HepG2 (cell line): ENCODE measurements at regions not wholly inside any gene's neighbourhood (a gene's known extent, or its start where the extent isn't known, plus 50 kb on each side); places are given as distances from the start of the nearest gene placed in this dataset.
A peak's percentile ranks its signal among the peaks of the same experiment; 100 is the strongest.

Source experiments
- ARNT ChIP-seq: fragments of 450-650 bp; IDR thresholded peaks from 2 replicates; pipeline ENCODE4 v1.6.1; 2017
- CERS6 ChIP-seq: sonication (generic); formaldehyde crosslinking; IDR thresholded peaks from 2 replicates; pipeline ENCODE4 v1.5.0; 2020; ENCODE audit warnings: missing genetic modification reagents
- ETS1 ChIP-seq: sonication (generic); formaldehyde crosslinking; IDR thresholded peaks from 2 replicates; pipeline ENCODE4 v1.4.0; 2020; ENCODE audit warnings: missing genetic modification reagents
- FLYWCH1 ChIP-seq: sonication (generic); formaldehyde crosslinking; IDR thresholded peaks from 2 replicates; pipeline ENCODE4 v1.8.1; 2023; ENCODE audit warnings: mild to moderate bottlenecking, missing genetic modification reagents
- HOXA9 ChIP-seq: sonication (generic); formaldehyde crosslinking; IDR thresholded peaks from 2 replicates; pipeline ENCODE4 v1.8.1; 2022; ENCODE audit warnings: missing genetic modification reagents, mild to moderate bottlenecking, moderate library complexity, borderline replicate concordance
- KDM2A ChIP-seq: sonication (generic); formaldehyde crosslinking; IDR thresholded peaks from 2 replicates; pipeline ENCODE4 v1.4.0; 2020; ENCODE audit warnings: low read depth, missing genetic modification reagents, borderline replicate concordance
- KLF11 ChIP-seq: IDR thresholded peaks from 2 replicates; pipeline ENCODE4 v1.6.1; 2016; ENCODE audit warnings: missing compliant biosample characterization
- MATR3 ChIP-seq: sonication (generic); formaldehyde crosslinking; IDR thresholded peaks from 2 replicates; pipeline ENCODE4 v1.4.0; 2020; ENCODE audit warnings: missing genetic modification reagents
- MEIS1 ChIP-seq: sonication (generic); formaldehyde crosslinking; IDR thresholded peaks from 2 replicates; pipeline ENCODE4 v1.9.0; 2021; ENCODE audit warnings: mild to moderate bottlenecking, missing genetic modification reagents, moderate library complexity, borderline replicate concordance
- NBN ChIP-seq: fragments of 450-650 bp; conservative IDR thresholded peaks from 2 replicates; pipeline ENCODE4 v1.6.1; 2017
- SMARCE1 ChIP-seq: fragments of 450-650 bp; IDR thresholded peaks from 2 replicates; pipeline ENCODE4 v1.6.1; 2017; ENCODE audit warnings: borderline replicate concordance
- SMC3 ChIP-seq: IDR thresholded peaks from 2 replicates; pipeline ENCODE4 v1.6.1; 2011; ENCODE audit warnings: low read length, improper control_type of control experiment
- SP1 ChIP-seq, 2 experiments: fragments of 450-650 bp in 1 of 2; sonication (generic) in 1 of 2; formaldehyde crosslinking in 1 of 2; IDR thresholded peaks; 2 replicates each; pipeline versions ENCODE4 v1.4.0 to v1.6.1; 2016 to 2020; ENCODE audit warnings: missing genetic modification reagents in 1 of 2
- ZBTB37 ChIP-seq: sonication (generic); formaldehyde crosslinking; IDR thresholded peaks from 2 replicates; pipeline ENCODE4 v1.4.0; 2020; ENCODE audit warnings: mild to moderate bottlenecking, missing genetic modification reagents
- ZNF703 ChIP-seq: sonication (generic); formaldehyde crosslinking; IDR thresholded peaks from 2 replicates; pipeline ENCODE4 v1.5.1; 2020; ENCODE audit warnings: missing genetic modification reagents, mild to moderate bottlenecking, moderate library complexity, borderline replicate concordance
- ZNF772 ChIP-seq: sonication (generic); formaldehyde crosslinking; IDR thresholded peaks from 2 replicates; pipeline ENCODE4 v1.5.0; 2020; ENCODE audit warnings: mild to moderate bottlenecking, missing genetic modification reagents
- ZNF839 ChIP-seq: sonication (generic); formaldehyde crosslinking; IDR thresholded peaks from 2 replicates; pipeline ENCODE4 v1.4.0; 2020; ENCODE audit warnings: missing genetic modification reagents, mild to moderate bottlenecking, borderline replicate concordance
- ZSCAN20 ChIP-seq: sonication (generic); formaldehyde crosslinking; IDR thresholded peaks from 2 replicates; pipeline ENCODE4 v1.4.0; 2020; ENCODE audit warnings: missing genetic modification reagents, mild to moderate bottlenecking, borderline replicate concordance
- TF ChIP-seq, protein P1 (sequence below): sonication (generic); formaldehyde crosslinking; IDR thresholded peaks from 2 replicates; pipeline ENCODE4 v1.5.0; 2020; ENCODE audit warnings: mild to moderate bottlenecking, missing genetic modification reagents, borderline replicate concordance
- TF ChIP-seq, protein P2 (sequence below): sonication (generic); formaldehyde crosslinking; IDR thresholded peaks from 2 replicates; pipeline ENCODE4 v1.4.0; 2020; ENCODE audit warnings: missing genetic modification reagents, low read depth, mild to moderate bottlenecking, borderline replicate concordance

GRCh38 chr19:56973713-56974555 lies 133.4 kb upstream of the PEG3 start (continued):
- no peak for TF ChIP-seq SP1 (IDR thresholded peaks at IDR 0.05)
- TF ChIP-seq SP1 (CRISPR knock-in tag; IDR thresholded peaks at IDR 0.05), result no peak
- no peak for TF ChIP-seq ZNF703 (CRISPR knock-in tag)
- TF ChIP-seq ZNF772 (CRISPR knock-in tag), result peak; percentile 50
- no peak for TF ChIP-seq ZBTB37 (CRISPR knock-in tag)
- no peak for TF ChIP-seq FLYWCH1 (CRISPR knock-in tag)
- TF ChIP-seq KLF11 (CRISPR knock-in tag), result no peak
- TF ChIP-seq ETS1 (CRISPR knock-in tag), result no peak
- no peak for TF ChIP-seq ZSCAN20 (CRISPR knock-in tag)
- TF ChIP-seq, protein P1, sequence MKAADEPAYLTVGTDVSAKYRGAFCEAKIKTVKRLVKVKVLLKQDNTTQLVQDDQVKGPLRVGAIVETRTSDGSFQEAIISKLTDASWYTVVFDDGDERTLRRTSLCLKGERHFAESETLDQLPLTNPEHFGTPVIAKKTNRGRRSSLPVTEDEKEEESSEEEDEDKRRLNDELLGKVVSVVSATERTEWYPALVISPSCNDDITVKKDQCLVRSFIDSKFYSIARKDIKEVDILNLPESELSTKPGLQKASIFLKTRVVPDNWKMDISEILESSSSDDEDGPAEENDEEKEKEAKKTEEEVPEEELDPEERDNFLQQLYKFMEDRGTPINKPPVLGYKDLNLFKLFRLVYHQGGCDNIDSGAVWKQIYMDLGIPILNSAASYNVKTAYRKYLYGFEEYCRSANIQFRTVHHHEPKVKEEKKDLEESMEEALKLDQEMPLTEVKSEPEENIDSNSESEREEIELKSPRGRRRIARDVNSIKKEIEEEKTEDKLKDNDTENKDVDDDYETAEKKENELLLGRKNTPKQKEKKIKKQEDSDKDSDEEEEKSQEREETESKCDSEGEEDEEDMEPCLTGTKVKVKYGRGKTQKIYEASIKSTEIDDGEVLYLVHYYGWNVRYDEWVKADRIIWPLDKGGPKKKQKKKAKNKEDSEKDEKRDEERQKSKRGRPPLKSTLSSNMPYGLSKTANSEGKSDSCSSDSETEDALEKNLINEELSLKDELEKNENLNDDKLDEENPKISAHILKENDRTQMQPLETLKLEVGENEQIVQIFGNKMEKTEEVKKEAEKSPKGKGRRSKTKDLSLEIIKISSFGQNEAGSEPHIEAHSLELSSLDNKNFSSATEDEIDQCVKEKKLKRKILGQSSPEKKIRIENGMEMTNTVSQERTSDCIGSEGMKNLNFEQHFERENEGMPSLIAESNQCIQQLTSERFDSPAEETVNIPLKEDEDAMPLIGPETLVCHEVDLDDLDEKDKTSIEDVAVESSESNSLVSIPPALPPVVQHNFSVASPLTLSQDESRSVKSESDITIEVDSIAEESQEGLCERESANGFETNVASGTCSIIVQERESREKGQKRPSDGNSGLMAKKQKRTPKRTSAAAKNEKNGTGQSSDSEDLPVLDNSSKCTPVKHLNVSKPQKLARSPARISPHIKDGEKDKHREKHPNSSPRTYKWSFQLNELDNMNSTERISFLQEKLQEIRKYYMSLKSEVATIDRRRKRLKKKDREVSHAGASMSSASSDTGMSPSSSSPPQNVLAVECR, result no peak; the same call in 1 of the 2 replicates
- TF ChIP-seq, protein P2, sequence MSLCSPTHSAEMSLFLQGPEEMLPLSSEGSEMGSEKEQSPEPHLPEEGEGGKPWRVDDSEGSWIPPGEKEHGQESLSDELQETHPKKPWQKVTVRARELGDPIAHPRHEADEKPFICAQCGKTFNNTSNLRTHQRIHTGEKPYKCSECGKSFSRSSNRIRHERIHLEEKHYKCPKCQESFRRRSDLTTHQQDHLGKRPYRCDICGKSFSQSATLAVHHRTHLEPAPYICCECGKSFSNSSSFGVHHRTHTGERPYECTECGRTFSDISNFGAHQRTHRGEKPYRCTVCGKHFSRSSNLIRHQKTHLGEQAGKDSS (CRISPR knock-in tag), result no peak
- peak; percentile 2; the same call in 1 of the 2 replicates for TF ChIP-seq SMC3
- no peak for TF ChIP-seq SMARCE1
- 0 out of 2 replicates have a peak, but pooled peaks have one; percentile 9 for TF ChIP-seq KDM2A (CRISPR knock-in tag)
- no peak for TF ChIP-seq CERS6 (CRISPR knock-in tag)
- no peak for TF ChIP-seq ARNT
- no peak for TF ChIP-seq MATR3 (CRISPR knock-in tag)
- no peak for TF ChIP-seq ZNF839 (CRISPR knock-in tag)
- TF ChIP-seq NBN, result no peak
- TF ChIP-seq HOXA9 (CRISPR knock-in tag), result no peak
- no peak for TF ChIP-seq MEIS1
